DND-41 (cell line): ENCODE measurements at regions not wholly inside any gene's neighbourhood (a gene's known extent, or its start where the extent isn't known, plus 50 kb on each side); places are given as distances from the start of the nearest gene placed in this dataset.
"Not testable (repeated sequence)": the region's sequence is repeated elsewhere in the genome, so short reads cannot be mapped to it uniquely, and the experiment has no call there.

Experiments used
- EZH2 ChIP-seq: IDR thresholded peaks from 3 replicates; pipeline ENCODE4 v1.6.1; 2012; ENCODE audit warnings: borderline replicate concordance, low read depth, mild to moderate bottlenecking, moderate library complexity, low read length, inconsistent platforms; ENCODE audit not compliant: severe bottlenecking
- TF ChIP-seq, protein P1 (sequence below): IDR thresholded peaks from 2 replicates; pipeline ENCODE4 v1.5.1; 2012; ENCODE audit warnings: borderline replicate concordance, low read length, moderate library complexity, mild to moderate bottlenecking; ENCODE audit not compliant: poor library complexity, severe bottlenecking; ENCODE audit errors: extremely low read depth

DNA sequence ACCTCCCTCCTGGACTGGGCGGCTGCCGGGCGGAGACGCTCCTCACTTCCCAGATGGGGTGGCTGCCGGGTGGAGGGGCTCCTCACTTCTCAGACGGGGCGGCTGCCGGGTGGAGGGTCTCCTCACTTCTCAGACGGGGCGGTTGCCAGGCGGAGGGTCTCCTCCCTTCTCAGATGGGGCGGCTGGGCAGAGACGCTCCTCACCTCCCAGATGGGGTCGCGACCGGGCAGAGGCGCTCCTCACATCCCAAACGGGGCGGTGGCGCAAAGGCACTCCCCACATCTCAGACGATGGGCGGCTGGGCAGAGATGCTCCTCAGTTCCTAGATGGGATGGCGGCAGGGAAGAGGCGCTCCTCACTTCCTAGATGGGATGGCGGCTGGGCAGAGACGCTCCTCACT, 305.5 kb downstream of the SLITRK5 start:
- not testable (repeated sequence) for TF ChIP-seq EZH2
- TF ChIP-seq, protein P1, sequence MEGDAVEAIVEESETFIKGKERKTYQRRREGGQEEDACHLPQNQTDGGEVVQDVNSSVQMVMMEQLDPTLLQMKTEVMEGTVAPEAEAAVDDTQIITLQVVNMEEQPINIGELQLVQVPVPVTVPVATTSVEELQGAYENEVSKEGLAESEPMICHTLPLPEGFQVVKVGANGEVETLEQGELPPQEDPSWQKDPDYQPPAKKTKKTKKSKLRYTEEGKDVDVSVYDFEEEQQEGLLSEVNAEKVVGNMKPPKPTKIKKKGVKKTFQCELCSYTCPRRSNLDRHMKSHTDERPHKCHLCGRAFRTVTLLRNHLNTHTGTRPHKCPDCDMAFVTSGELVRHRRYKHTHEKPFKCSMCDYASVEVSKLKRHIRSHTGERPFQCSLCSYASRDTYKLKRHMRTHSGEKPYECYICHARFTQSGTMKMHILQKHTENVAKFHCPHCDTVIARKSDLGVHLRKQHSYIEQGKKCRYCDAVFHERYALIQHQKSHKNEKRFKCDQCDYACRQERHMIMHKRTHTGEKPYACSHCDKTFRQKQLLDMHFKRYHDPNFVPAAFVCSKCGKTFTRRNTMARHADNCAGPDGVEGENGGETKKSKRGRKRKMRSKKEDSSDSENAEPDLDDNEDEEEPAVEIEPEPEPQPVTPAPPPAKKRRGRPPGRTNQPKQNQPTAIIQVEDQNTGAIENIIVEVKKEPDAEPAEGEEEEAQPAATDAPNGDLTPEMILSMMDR = not testable (repeated sequence)
